GM18498 (cell line): ENCODE measurements at regions not wholly inside any gene's neighbourhood (a gene's known extent, or its start where the extent isn't known, plus 50 kb on each side); places are given as distances from the start of the nearest gene placed in this dataset.
"Not testable (repeated sequence)": the region's sequence is repeated elsewhere in the genome, so short reads cannot be mapped to it uniquely, and the experiment has no call there.

Experiments
- ATAC-seq: cut with Tn5 transposase; IDR thresholded peaks from one replicate; pipeline ENCODE4 v1.9.1; 2021; ENCODE audit warnings: mild to moderate bottlenecking, moderate library complexity; ENCODE audit not compliant: unreplicated experiment

DNA sequence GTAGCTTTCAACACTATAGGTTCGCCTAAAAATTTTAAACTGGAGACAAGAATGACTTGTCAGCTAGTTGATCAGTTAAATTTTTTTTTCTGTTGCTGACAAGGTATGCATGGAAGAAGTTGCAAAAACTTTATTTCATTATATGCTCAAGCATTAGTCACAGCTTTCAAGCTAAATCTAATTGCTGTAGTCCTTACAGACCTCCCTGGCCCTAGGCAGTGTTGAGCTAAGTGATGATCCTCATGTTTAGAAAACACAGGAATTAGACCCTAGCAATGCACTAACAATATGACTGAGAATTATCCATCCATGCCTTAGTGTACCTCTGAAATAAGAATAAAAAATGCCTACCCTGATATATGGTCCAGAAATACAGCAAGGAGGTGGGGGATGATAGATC, 253.4 kb downstream of the SP3 start:
- no peak for ATAC-seq

DNA sequence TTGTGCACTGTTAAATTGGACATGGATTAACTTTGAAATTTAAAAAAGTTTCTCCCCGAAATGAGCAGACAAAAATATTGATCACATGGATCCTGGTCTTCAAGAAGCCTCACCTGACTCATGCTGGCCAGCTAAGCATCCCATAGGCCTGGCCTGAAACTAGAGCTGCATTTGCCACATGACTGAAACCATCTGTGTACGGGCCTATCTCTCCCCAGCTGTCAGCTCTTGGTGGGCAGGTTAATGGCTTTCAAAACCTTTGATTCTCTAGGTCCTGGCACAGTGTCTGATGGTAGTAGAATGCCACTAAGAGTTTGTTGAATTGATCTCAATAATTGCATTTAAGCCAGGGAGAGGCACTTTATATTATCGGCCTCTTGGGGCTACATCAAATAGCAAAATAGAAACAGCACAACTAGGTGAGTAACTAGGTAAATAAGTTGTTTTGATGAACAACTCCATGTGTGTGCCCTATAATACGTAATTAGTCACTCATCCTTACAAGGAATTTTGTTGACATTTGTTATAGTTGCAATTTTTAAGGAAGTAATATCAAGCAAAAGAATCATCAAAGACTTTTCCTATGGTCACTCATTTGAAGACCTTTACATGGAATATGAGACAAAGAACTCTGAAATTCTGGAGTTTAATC, 251.1 kb downstream of the SP3 start:
- ATAC-seq, result no peak

GRCh38 chr2:173715441-173715840, 249.7 kb downstream of the SP3 start:
- no peak for ATAC-seq

- no peak for ATAC-seq
These were observed 248.6 kb downstream of the SP3 start for GRCh38 chr2:173716458-173717052.

GRCh38 chr2:173719471-173719870, 245.7 kb downstream of the SP3 start:
- ATAC-seq, result no peak

GRCh38 chr2:173720306-173720705, 244.9 kb downstream of the SP3 start:
- no peak for ATAC-seq

DNA sequence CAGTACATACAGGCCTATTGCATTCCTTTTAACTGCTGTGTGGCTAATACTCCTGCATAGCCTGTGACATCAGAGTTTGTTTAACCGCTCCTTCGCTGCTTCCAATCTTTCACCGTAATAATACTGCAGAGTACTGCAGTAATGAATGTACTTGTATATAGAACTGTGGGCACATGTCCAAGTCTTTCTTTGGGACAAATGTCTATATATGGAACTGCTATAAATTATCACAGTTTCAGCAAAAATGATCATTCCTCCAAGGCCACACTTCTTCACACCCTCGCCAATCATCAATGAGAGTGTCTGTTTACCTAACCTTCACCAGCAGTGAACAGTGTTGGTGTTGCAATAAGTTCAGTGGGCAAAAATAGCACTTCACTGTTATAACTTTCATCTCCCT, 230.4 kb downstream of the SP3 start:
- ATAC-seq, result no peak

- ATAC-seq, result not testable (repeated sequence)
These were observed 227.1 kb downstream of the SP3 start for GRCh38 chr2:173737954-173738575.

DNA sequence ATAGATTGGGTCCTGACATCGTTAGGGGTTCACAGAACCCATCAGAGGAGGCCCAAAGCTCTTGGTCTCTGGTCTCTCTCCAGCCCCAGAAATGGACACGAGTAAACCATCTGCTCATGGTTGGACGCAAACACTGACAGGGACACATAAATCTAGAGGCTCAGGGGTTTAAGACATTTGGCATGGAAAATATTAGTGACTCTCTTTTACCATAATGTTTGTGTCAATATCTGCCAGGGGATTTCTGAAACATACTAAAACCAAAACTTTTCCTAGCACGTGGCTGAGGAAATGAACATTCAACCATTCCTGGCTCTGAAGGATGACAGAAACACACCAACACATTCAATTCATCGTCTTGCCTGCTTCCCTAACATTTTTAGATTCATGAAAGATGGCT, 226.2 kb downstream of the SP3 start:
- ATAC-seq, result no peak

DNA sequence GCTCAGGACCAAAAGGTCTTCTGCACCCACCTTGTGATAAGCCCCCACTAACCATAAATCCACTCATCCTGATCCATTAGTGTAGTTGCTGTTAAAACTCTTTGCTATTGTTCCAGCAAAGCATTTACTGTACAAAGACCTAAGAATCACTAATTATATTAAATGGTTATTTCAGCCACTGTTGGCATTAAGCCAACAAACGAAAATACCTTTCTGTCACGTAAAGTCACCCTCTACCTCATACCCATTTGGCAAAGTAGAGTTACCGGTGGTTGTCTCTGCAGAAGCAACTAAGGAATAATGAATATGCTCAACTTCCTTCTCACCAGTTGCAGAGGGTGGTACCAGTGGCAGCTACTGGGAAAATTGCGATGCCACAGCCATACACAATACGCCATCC, 224.5 kb downstream of the SP3 start:
- no peak for ATAC-seq

GRCh38 chr2:173741759-173742158, 223.4 kb downstream of the SP3 start:
- ATAC-seq, result no peak

DNA sequence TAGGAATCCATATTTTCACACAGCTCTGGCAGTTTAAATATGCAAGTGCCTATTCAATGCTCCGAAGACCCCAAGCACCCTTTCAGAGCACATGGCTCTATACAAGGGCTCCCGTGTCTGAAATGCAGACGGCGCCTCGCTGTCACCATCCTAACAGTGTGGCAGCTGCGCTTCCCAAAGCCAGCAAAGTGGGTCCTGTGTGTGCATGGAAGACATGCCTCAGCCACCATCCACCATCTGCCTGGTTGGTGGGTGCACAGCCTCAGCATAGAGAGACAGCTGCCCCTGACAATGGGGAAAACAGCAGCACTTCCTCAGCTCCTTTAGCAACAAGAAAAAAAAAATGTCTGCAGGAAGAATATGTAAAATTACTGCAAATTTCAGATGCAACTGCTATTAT, 218.1 kb downstream of the SP3 start:
- ATAC-seq, result no peak

DNA sequence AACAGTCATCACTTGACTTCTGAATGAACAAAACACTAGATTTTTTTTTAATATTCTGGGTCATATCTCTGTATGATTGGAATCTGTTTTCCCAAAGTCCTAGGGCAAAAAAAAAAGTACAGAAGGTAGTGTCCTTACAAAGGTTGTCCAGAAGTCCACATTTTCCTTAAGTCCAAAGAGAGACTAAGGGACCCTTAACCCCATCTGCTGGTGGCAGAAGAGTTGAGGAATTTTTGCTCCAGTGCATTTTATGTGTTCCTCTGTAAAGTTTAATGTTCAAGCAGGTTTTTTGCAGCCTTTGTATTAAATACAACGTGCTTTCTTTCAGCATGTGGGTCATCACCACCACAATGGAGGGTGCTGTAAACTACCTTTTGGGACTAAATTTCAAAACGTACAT, 215.9 kb downstream of the SP3 start:
- no peak for ATAC-seq

GRCh38 chr2:173750353-173750801, 214.8 kb downstream of the SP3 start:
- no peak for ATAC-seq

DNA sequence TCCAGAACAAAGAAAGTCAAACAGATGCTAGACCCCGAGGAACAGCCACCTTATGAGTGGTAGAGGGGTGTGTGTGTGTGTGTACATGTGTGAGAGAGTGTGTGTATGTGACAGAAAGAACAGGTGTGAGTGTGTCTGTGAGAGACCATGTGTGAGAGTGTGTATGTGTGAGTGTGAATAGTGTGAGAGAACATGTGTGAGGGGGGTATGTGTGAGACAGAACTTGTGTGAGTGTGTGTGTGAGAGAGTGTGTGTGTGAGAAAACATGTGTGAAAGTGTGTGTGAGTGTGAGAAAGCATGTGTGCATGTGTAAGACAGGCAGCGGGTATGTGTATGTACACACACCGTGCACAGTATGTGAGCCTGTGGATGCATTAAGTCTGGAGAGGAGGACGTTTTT, 214.3 kb downstream of the SP3 start:
- no peak for ATAC-seq

DNA sequence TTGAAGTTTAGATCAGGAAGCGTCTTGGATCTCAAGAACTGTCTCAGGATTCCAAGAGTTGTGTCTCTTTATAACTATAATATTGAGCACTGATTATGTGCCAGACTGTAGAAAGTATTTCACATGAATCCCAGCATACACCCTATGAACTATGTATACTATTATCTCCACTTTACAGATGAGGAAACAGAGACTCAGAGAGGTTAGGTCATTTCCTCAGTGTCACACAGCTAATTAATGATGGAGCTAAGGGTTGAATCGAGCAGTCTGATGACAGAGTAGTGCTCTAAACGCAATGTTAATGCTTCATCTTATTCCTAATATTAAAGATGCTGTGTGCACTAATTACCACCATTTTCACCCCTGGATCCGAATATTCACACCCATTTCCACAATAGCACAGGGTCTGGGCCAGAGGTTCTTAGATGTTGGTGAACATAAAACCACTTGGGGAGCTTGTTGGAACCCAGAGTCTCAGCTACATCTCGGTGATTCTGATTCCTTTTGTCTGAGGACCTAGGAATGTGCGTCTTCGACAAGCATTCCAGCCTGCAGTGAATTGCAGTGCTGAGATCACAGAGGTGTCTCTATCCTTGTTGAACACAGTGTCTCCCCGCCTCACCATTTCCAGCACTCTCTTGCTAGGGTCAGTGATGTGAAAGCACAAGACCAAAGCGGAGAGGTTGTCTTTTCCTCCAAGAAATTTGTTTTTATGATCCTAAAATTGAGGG, 213.8 kb downstream of the SP3 start:
- no peak for ATAC-seq

- ATAC-seq, result no peak
These were observed 213.0 kb downstream of the SP3 start for GRCh38 chr2:173752152-173752551.

DNA sequence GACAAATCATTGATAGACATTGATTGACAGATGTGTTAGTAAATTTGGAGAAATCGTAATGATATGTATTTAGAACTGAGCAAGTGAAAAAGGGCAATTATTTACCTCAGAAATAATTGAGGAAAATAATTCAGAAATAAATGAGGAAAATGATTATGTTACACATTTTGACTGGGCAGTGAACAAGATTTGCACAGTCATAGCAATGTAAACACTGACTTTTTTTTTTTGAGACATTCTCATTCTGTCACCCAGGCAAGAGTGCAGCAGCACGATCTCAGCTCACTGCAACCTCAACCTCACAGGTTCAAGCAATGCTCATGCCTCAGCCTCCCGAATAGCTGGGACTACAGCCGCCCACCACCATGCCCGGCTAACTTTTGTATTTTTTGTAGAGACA, 211.7 kb downstream of the SP3 start:
- no peak for ATAC-seq

DNA sequence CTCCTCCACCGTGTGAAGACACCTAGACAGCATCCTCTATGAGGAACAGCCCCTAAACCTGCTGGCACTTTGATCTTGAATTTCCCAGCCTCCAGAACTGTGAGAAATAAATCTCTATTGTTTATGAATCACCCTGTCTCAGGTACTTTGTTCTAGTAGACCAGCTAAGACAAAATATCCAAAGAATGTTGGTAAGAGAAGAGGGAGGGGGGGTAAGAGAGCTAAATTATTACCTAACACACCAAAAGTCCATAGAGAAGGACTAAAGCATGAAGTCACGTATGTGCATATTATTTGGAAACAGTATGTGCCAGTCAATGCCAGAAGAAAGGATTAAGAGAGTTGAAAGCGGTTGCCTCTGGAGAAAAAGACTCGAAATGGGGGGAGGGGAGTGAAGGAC, 211.0 kb downstream of the SP3 start:
- no peak for ATAC-seq

DNA sequence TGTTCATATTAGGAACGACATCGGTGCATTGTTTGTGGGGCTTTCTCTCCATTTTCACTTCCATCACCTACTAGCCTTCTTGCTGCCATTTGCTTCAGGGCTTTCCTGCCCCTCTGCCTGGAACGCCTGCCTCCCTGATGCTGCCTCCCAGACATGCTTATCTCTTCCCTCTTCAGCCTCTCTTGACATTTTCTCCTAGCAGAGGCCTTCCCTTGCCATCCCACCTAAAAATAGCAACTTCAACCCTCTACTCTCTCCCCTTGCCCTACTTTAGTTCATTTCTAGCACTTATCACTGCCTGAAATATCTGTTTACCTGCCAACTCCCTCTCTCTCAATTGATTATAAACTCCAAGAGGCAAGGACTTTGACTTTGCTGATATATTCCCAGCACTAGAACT, 210.3 kb downstream of the SP3 start:
- ATAC-seq, result no peak

DNA sequence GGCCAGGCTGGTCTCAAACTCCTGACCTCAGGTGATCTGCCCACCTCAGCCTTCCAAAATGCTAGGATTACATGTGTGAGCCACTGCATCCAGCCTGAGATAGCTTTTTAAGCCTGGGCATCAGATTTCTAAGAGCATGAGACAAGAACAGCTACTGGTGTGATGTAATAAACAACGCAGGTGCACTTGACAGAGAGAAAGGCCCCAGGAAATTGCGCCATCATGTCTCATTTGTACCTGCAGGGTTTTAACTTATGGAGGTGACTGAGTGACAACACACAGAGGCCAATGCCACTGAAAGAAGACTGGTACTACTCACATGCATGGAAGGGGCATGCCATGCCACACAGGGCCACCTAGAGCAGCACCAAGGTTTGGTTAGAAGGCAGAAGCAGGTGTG, 209.4 kb downstream of the SP3 start:
- no peak for ATAC-seq

DNA sequence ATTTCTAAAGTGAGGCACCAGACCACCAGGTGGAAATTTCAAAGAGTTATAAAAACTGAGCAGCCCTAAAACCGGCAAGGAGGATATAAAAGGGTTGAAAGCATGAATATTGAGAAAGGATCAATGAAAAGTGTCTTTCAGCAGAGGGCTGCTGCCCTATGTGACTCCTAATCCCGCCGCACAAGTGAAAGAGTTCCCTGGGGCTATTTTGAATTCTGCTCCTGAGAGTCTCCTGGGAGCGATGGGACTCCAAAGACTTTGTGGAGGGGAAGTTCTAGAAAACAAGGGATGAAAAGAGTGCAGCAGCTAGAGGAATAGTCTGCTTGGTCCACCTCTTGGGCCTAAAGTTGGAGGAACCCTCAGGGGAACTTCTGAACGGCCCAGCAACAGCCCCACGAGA, 205.2 kb downstream of the SP3 start:
- no peak for ATAC-seq
